GM18868 (cell line): ENCODE measurements at regions not wholly inside any gene's neighbourhood (a gene's known extent, or its start where the extent isn't known, plus 50 kb on each side); places are given as distances from the start of the nearest gene placed in this dataset.
A peak's percentile ranks its signal among the peaks of the same experiment; 100 is the strongest.
"Not testable (repeated sequence)": the region's sequence is repeated elsewhere in the genome, so short reads cannot be mapped to it uniquely, and the experiment has no call there.

Experiments used
- ATAC-seq: cut with Tn5 transposase; IDR thresholded peaks from one replicate; pipeline ENCODE4 v1.9.1; 2021; ENCODE audit warnings: mild to moderate bottlenecking, moderate library complexity; ENCODE audit not compliant: unreplicated experiment

DNA sequence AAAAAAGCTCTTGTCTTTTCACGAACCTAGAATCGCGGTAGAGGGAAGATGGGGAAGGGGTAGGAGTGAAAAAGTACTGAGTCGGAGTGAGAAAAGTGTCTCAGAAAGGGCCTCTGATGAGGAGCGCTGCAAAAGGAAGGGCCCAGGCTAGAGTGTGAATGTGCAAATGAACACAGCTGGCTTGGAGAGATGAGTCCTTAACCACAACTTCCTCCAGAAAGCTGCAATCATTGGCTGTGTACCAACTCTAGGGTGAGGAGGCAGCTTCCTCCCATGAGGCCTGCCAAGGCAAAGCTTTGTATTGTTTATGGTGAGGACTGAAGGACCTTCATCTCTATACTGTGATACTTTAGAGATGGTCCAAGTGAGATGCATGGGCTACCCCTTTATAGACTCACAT is 566.9 kb upstream of the ANO5 start:
- ATAC-seq = peak; percentile 51

DNA sequence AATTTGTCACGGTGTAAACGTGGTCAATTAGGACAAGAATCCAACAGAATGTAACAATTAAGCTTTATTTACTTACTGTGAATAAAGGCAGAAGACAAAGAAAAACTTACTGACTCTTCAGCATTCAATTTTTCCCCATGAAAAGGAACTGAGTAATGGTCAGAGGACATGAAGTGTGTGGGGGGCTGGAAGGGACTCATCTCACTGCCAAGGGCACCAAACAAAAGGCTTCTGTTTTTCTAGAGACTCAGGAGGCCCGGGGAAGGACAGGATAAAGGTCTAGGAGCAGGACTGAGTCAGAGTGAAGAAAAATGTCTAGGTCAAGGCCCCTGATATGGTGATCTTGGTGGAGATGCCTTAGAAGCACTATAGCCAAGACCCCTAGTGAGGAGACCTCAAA is 564.2 kb upstream of the ANO5 start:
- no peak for ATAC-seq

DNA sequence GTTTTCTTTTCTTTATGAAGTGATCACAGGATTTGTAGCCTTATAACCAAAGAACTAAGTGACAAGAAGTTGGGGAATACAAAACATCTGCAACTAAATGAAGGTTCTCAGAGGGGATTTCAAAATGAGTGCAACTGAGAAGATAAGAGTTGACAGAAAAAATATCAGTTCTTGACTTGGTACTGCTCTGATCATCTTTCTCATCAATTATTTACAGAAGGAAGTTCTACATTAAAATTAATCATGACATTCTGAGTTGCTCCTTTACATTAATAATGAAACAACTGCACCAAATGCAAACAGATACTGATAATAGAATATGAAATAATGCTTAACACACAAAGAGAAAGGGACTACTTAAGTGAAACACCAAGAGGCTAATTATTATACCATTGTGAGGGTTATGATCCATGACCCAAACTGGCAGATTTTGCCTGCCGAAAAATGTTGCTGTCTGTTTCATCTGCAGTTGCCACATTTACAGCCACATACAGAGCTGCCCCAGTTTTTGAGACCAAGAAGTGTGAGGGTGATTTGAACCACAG is 561.9 kb upstream of the ANO5 start:
- no peak for ATAC-seq

DNA sequence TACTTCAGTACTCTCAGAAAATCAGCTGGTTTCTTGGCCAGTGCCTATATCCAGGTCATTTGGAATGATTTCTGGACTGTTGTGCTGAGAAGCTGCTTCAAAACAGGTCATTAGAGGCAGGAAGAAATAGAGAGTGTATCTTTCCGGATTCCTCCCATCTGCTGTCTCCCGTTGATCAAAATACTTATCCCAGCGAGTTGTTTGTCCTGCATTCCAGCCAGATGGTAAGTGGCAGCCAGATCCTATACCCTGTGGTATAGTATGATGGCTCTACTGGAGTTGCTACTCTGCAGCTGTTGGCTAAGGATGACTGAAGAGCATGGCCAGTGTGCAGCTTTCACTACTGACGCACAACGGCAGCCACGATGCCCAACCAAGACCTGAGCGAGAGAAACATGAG is 560.9 kb upstream of the ANO5 start:
- ATAC-seq = no peak

DNA sequence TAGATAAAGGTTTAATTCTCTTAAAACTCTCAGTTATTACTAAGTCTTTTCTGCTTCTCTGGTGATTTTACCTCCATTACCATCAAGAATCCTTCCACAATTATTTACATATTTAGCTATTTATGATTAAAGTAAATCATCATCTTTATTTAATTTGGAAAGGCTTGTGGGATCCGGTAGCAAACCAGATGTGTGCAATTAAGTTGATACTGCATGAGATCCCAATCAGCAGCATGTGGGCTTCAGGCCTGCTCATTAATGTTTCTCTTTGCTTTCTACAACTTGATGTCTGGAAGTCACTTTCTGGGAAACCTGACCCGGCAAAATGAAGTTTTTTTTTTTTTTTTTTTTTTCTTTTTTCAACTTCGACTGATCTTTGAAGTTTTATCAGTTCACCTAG is 558.4 kb upstream of the ANO5 start:
- ATAC-seq = no peak

DNA sequence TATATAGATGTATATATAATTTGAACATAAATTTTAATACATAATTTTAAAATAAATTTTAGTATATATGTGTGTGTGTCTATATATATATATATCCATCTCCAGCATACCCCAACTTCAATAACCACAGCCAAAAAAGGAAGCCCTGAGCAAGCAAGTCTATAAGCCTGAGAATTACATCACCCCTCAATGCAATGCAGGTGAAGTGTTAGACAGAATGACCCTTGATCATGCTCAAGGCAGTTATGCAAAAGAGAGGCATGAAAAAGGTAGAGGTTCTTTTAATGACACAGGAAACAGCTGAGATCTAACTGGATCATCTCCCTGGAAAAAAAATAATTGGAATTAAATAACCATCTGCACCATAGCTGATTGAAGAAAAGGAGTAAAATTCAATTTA is 557.9 kb upstream of the ANO5 start:
- no peak for ATAC-seq

DNA sequence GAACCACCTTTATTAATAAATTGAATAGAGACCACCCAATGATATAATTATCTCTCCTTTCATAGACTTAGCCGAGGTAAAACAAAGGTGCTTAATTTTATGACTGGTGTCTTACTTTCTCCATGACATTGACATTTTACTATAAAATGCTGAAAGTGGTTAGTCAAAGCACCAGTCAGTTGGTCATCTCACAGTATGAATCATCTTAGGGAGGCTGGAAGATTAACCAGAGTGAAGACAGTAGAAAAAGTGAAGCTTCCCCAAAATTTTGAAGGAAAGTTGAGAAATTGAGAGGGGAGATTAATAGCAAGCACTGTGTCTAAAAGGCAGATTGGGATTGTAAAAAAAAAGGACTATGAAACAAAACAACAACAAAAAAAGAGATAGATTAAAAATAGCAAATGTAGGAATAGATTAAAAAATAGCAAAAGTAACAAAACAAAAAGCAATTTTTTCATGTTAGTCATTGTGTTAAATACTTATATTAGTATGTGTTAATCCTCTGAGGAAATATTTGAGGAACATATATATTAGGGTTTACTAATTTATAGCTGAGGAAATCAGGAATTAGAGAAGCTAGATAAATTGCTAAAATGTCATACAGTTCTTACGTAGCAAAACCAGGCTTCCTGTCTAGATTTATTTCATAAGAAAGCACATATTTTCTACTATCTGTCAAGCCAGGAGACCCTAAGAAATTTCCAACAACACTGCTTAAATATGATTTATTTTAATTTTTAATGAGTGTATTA is 557.3 kb upstream of the ANO5 start:
- peak; percentile 69 for ATAC-seq

DNA sequence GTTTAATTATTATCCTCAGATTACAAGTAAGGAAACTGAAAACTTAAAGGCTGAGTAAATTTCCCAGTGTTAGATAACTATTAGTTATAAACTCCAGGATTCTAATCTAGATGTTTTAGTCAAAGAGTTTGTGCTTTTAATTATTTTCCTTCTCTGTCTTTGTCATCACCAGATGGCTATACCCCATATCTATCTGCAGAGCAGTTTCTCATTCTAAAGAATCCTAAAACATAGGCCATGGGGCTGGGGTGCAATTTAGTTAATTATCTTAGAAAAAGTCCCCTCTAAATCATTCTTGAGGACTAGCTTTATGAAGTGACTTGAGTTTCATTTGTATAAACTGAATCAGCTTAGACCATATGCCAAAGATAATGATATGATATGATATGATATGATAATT is 556.3 kb upstream of the ANO5 start:
- ATAC-seq = no peak

DNA sequence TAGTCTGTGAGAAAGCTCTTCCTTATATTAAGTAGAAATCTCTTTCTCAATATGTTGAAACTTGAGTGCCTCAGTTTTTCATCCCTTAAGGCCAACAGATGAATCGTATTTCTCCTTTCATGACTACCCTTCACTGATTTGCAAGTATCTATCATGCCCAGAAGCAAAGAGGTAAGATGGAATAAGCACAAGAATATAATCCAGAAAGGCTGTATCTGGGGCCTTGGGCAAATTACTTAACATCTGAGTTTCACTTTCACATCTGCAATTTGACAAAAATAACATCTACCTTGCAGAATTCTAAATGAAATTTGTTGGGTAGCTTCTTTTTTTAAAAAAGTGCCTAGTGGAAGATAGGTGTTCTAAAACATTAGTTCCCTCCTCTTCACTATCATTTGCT is 552.4 kb upstream of the ANO5 start:
- ATAC-seq = peak; percentile 91

DNA sequence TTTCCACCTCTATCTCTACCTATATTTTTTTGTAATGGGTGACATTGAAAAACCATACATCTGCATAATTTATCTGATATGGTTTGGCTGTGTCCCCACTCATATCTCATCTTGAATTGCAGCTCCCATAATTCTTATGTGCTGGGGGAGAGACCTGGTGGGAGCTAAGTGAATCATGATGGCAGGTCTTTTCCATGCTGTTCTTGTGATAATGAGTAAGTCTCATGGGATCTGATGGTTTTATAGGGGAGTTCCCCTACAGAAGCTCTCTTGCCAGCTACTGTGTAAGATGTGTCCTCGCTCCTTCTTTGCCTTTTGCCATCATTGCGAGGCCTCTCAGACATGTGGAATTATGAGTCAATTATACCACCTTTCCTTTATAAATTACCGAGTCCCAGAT is 551.0 kb upstream of the ANO5 start:
- ATAC-seq = no peak

DNA sequence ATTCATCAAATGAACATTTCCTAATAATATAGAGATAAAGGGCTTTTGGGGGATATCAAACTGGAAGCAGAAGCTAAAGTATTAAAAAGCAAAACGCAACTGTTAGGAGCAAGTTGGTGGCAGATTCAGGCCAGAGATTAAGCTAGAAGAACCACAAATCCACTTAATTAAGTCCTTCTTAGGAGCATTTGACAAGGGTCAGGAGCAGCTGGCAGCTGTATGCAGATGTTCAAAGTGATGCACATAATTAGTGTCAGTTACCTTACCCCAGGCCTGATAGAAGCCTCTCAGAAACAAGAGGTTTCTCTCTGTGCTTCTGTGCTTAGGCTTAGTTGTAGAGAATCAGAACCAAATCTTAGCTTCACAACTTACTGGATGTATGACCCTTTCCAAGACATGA is 546.5 kb upstream of the ANO5 start:
- ATAC-seq = no peak

DNA sequence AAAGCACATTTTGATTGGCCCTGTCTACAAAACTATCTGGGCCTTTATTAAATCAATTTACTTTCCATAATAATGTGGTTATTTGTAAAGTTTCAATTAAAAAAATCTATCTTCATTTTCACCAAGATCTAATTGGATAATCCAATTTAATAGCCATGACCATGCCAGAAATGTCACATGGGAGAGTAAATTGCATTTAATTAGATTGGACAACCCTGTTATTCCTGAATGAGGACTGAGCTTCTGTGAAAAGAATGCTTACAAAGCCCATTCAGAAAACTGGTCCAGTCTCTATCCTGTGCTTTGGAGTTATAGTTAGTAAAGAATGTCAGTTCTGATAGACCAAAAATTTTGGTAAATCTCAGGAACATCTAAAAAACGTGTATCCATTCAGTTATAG is 541.9 kb upstream of the ANO5 start:
- no peak for ATAC-seq

DNA sequence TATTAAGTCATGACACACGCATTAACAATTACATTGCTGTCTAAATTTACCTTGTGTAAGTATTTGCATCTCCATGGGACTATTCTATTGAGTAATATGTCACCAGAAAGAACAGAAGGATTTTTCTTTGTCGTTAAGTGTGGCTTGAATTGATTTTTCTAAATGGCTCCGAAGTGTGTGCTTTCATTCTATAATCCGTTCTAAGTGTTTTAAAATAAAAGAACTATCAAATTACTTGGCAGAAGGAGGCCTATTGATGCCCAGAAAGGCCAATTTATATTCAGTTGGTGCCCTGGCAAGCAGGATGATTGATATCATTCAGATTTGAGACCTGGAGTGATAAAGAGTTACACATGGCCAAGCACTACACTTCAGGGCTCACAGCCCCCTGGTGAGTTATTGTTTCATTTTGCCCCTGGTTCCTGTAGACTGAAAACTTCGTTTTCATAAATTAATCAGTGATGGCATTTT is 538.9 kb upstream of the ANO5 start:
- ATAC-seq = no peak

DNA sequence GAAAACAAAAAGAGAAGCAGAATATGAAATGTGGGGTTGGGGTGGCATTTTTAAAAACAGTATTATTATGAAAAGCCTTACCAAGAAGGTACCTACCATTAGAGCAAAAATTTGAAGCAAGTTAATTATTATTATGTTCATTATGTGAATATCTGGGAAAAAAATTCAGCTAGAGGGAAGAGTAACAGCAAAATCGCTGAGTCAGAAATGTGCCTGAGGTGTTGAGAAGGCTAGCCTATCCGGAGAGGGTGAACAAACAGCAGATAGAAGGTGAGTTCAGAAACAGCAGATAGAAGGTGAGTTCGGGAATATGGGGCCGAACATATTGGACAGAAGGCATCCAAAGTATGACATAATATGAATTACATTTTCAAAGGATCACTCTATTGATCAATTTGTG is 536.8 kb upstream of the ANO5 start:
- ATAC-seq = no peak

DNA sequence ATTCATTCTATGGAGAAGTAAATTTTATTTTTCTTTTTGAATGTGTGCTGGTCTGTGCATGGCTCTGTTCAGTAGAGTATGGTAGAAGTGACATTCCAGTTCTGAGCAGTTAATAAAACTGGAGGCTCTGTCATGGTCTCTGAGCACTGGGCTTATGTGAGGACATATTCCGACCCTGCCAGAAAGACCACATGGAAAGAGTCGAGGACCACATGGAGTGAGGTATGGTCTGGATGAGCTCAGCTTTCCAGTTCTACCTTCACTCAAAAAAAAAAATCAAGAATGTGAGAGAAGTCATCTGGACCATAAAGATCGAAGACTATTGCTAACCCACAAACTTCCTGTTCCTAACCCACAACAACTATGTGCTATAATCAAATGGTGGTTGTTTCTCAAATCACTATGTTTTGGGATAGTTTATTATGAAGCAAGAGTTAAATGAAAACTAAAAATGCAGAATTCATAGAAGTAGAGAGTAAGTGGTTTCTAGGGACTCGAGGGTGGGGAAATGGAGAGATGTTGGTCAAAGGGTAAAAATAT is 534.2 kb upstream of the ANO5 start:
- no peak for ATAC-seq

DNA sequence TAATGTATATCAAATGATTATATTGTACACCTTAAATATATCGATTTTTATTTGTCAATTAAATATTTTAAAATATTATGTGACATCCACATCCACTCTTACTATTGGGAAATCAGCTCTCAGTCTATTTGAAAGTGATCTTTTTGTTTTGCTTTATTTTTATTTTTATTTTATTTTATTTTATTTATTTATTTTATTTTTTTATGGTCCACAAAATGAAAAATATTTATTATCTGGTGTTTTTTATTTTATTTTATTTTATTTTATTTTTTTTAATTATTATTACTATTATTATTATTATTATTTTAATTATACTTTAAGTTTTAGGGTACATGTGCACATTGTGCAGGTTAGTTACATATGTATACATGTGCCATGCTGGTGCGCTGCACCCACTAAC is 533.5 kb upstream of the ANO5 start:
- not testable (repeated sequence) for ATAC-seq

DNA sequence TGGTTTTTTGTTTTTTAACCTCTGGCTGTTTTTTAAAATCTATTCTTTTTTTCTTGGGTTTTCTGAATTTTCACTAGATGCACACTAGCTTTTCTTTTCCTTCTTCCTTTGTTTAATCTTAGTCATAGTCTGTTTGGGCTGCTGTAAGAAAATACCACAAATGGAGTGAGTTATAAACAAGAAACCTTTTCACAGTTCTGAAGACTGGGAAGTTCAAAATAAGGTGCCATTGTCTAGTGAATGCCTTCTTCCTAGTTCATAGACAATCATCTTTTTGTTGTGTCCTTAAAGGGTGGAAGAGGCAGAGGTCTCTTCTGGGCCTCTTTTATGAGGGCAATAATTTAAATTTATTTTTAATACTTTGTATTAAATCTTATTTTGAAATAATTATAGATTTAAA is 532.9 kb upstream of the ANO5 start:
- ATAC-seq = no peak

DNA sequence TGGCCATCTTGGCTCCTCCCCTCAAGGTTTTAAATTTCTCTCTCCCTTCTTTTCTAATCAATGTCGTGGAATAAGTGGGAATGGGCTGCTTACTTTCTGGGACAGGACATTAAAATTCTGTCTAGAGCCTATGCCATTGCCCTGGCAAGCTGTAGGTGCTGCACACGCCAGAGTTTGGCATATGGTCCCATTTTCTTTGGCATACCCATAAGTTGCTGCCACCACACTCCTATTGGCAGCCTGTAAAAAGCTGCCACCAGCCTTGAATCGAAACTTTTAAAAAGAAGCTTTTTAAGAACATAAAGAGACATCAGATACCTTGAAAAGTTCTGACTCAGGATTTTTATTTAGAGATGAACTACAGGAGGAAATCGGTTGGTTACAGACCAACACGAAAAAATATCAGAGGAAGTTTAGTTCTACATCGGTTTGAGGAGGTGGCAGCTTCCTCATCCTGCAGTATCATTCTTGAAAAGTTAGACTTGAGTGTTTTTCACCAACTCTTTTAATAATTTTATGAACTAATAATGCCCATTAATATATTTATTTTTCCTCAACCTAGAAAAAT is 517.8 kb upstream of the ANO5 start:
- no peak for ATAC-seq

DNA sequence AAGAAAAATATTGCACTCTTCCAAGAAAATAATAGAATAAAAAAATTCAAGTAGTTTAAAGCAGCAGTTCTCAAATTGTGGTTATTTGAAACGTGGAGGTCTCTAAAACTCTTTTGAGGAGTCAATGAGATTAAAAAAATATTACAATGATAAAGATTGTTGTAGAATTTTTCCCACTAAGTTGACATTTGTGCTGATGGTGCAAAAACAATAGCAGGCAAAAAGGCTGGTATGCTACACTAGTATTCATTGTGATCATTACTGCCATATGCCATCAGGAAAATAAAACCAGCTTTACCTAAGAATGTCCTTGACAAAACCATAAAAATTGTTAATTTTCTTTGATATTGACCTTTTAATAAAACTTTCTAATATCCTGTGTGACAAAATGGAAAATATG is 505.2 kb upstream of the ANO5 start:
- no peak for ATAC-seq

DNA sequence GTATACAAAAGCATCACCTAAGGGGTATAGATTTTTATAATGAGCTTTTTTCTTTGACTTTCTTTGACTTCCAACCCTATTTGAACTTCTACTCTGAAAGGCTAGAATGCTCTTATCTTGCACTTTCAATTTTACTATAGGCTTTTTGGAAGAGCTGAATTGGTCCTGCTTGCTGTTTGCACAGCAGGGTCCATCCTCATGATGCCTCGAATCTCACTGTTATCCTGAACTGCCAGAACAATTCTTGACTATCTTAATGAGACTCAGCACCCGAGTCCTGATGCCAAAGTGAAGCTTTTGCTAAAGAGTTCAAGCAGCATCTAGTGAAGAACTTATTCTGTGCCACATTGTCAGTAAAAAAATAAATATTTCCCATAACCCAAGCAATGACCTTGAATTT is 488.3 kb upstream of the ANO5 start:
- no peak for ATAC-seq

DNA sequence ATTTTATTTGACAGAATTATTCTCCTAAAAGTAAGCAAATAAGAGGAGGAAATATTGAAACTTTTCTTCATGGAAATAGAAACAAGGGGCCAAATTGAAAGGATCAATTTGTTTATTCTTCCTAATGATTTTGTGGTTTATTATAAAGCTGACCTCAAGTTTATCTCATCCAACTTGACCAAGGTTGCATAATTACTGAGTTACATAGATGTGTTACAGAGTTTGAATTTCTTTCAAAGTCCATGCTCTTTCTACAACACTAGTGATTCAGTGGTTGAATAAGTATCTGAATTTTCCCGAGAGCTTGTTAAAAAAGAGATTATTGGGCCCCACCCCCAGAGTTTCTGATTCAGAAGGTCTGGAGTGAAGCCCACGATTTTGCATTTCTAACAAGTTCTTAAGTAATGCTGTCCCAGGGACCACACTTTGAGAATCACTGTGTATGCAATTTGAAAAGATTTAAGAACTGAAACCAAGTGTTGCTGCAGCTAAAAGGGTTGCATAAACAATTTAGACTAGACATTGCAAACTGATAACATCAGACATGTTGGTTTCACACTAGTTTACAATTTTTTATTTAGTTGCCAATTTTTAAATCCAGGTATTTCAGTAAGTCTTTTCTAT is 485.7 kb upstream of the ANO5 start:
- ATAC-seq = no peak

DNA sequence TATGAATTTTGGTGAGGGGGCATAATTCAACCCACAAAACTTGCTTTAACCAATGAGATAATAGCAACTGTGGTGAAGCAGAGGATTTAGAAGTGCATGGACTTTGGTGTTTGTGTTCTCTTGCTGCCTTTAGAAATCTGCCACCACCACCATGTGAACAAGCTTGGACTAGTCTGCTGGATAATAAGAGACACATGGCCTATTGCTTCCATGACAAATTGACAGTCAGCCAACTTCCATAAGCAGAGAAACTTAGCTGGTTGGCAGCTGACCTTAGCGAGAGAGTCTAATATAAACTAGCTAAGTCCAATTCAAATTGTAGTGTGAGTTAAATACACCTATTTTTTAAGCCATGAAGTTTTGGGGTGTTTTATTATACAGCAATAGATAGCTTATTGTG is 482.1 kb upstream of the ANO5 start:
- no peak for ATAC-seq
